ENCODE measurements at regions not wholly inside any gene's neighbourhood (a gene's known extent, or its start where the extent isn't known, plus 50 kb on each side); places are given as distances from the start of the nearest gene placed in this dataset.

- TF ChIP-seq CTCF (IDR thresholded peaks at IDR 0.05): no peak
- no peak for ATAC-seq (ENCODE audit: low FRiP score)
- DNase-seq (ENCODE audit: low spot score): no peak
These were observed 464.1 kb upstream of the CRIM1 start for GRCh38 chr2:35891528-35891927.

GRCh38 chr2:35887146-35887545, 468.4 kb upstream of the CRIM1 start:
- ATAC-seq (ENCODE audit: low FRiP score) (no peak), DNase-seq (ENCODE audit: low spot score) (no peak)
- no peak for TF ChIP-seq CTCF (IDR thresholded peaks at IDR 0.05)

GRCh38 chr2:35873921-35874320, 481.7 kb upstream of the CRIM1 start:
- TF ChIP-seq CTCF (IDR thresholded peaks at IDR 0.05): no peak
- ATAC-seq (ENCODE audit: low FRiP score) (no peak), DNase-seq (ENCODE audit: low spot score) (no peak)

GRCh38 chr2:35871672-35872071, 483.9 kb upstream of the CRIM1 start:
- no peak for TF ChIP-seq CTCF (IDR thresholded peaks at IDR 0.05)
- ATAC-seq (ENCODE audit: low FRiP score): no peak
- DNase-seq (ENCODE audit: low spot score): no peak

GRCh38 chr2:35870713-35871112, 484.9 kb upstream of the CRIM1 start:
- DNase-seq (ENCODE audit: low spot score) (no peak), ATAC-seq (ENCODE audit: low FRiP score) (no peak)
- TF ChIP-seq CTCF (IDR thresholded peaks at IDR 0.05): no peak

GRCh38 chr2:35864141-35864540, 491.4 kb upstream of the CRIM1 start:
- no peak for TF ChIP-seq CTCF (IDR thresholded peaks at IDR 0.05)
- ATAC-seq (ENCODE audit: low FRiP score) (no peak), DNase-seq (ENCODE audit: low spot score) (no peak)

- no peak for TF ChIP-seq CTCF (IDR thresholded peaks at IDR 0.05)
- ATAC-seq (ENCODE audit: low FRiP score): no peak
- DNase-seq (ENCODE audit: low spot score): no peak
These were observed 497.4 kb upstream of the CRIM1 start for GRCh38 chr2:35858216-35858615.

All from omental fat pad (tissue), 3 donors.